Fibroblast of lung (primary cell): ENCODE measurements at regions not wholly inside any gene's neighbourhood (a gene's known extent, or its start where the extent isn't known, plus 50 kb on each side); places are given as distances from the start of the nearest gene placed in this dataset.

Experiments used
- DNase-seq, 2 donors: peaks; one replicate each; pipeline versions ENCODE4 v3.0.0 to v3.0.0-alpha.2; 2010; ENCODE audit warnings: low read depth in 2 of 2
- H2AFZ ChIP-seq: 2 replicates; pipeline ENCODE4 v1.5.1; 2012; ENCODE audit warnings: low read length, control low read depth, inconsistent platforms
- H3K27ac ChIP-seq: 2 replicates; pipeline ENCODE4 v1.5.1; 2011; ENCODE audit warnings: low read length, control low read depth; ENCODE audit not compliant: insufficient read depth
- H3K27me3 ChIP-seq: 2 replicates; pipeline ENCODE4 v1.5.1; 2011; ENCODE audit warnings: mild to moderate bottlenecking, low read length; ENCODE audit not compliant: control insufficient read depth, insufficient read depth
- H3K36me3 ChIP-seq: 2 replicates; pipeline ENCODE4 v1.5.1; 2011; ENCODE audit warnings: low read length; ENCODE audit not compliant: control insufficient read depth, insufficient read depth
- H3K4me1 ChIP-seq: 2 replicates; pipeline ENCODE4 v1.5.1; 2011; ENCODE audit warnings: low read length; ENCODE audit not compliant: control insufficient read depth, insufficient read depth; ENCODE audit errors: extremely low read depth
- H3K4me2 ChIP-seq: 2 replicates; pipeline ENCODE4 v1.5.1; 2011; ENCODE audit warnings: low read length, control low read depth; ENCODE audit not compliant: insufficient read depth; ENCODE audit errors: extremely low read depth
- H3K4me3 ChIP-seq, 4 experiments: fragments of 200-600 bp in 1 of 4; sonication (generic) in 1 of 4; replicated peaks in 1 of 4; 2 replicates each; pipeline ENCODE4 v1.5.1; 2011 to 2016; ENCODE audit warnings: low read length in 4 of 4, low read depth in 3 of 4, mild to moderate bottlenecking in 3 of 4, control low read depth in 2 of 4, inconsistent platforms in 1 of 4, mixed read lengths in 1 of 4; ENCODE audit not compliant: insufficient read depth in 1 of 4; ENCODE audit errors: control extremely low read depth in 1 of 4
- H3K79me2 ChIP-seq: 2 replicates; pipeline ENCODE4 v1.5.1; 2012; ENCODE audit warnings: mild to moderate bottlenecking, low read length, inconsistent platforms; ENCODE audit not compliant: control insufficient read depth, insufficient read depth
- H3K9ac ChIP-seq: 2 replicates; pipeline ENCODE4 v1.5.1; 2011; ENCODE audit warnings: mild to moderate bottlenecking, low read length, control low read depth; ENCODE audit not compliant: insufficient read depth
- H3K9me3 ChIP-seq: 2 replicates; pipeline ENCODE4 v1.5.1; 2012; ENCODE audit warnings: low read depth, low read length; ENCODE audit not compliant: control insufficient read depth, insufficient read depth
- H4K20me1 ChIP-seq: 2 replicates; pipeline ENCODE4 v1.5.1; 2011; ENCODE audit warnings: low read length; ENCODE audit not compliant: control insufficient read depth, insufficient read depth; ENCODE audit errors: extremely low read depth
- CTCF ChIP-seq, 2 donors: IDR thresholded peaks in 1 of 2; conservative IDR thresholded peaks in 1 of 2; 1 replicate in 1 of 2; 2 replicates in 1 of 2; pipeline ENCODE4 v1.5.1; 2011 to 2012; ENCODE audit warnings: low read length in 2 of 2, control low read depth in 1 of 2, inconsistent platforms in 1 of 2, low read depth in 1 of 2, mild to moderate bottlenecking in 1 of 2
- EZH2 ChIP-seq: IDR thresholded peaks from 2 replicates; pipeline ENCODE4 v1.5.1; 2012; ENCODE audit warnings: low read length, control low read depth, mild to moderate bottlenecking; ENCODE audit errors: missing control alignments

- TF ChIP-seq EZH2 (no peak), CTCF (conservative IDR thresholded peaks at IDR 0.05 in 1 of 2, IDR thresholded peaks at IDR 0.05 in 1 of 2; ENCODE audit: low read depth in 1 of 2, low read length in 2 of 2) (no peak)
- no peaks in the 10 kb centered on the region for H3K27me3 ChIP-seq
- H3K4me2 ChIP-seq, result no peak overlapping the region
- H3K4me3 ChIP-seq, result no peak overlapping the region
- no peak overlapping the region for H2AFZ ChIP-seq
- H3K36me3 ChIP-seq, result no peaks in the 10 kb centered on the region
- no peak overlapping the region for H3K27ac ChIP-seq
- no peaks in the 10 kb centered on the region for H3K9me3 ChIP-seq
- H4K20me1 ChIP-seq, result no peaks in the 10 kb centered on the region
- no peak for DNase-seq
- H3K4me1 ChIP-seq, result peaks cover 3% of the 10 kb centered on the region
- no peak overlapping the region for H3K9ac ChIP-seq
- peaks cover 71% of the 10 kb centered on the region for H3K79me2 ChIP-seq
Observed at GRCh38 chr1:198927129-198927528, 288.3 kb downstream of the PTPRC start.

- Histone ChIP-seq H3K27ac (no peak overlapping the region), H3K4me3 (peak overlapping the region in 2 of 4 experiments; percentile 3 to 4), H3K4me1 (peaks cover 3% of the 10 kb centered on the region), H3K27me3 (no peaks in the 10 kb centered on the region), H3K36me3 (no peaks in the 10 kb centered on the region), H3K4me2 (peak overlapping the region; percentile 82), H2AFZ (no peak overlapping the region), H4K20me1 (no peaks in the 10 kb centered on the region), H3K79me2 (peaks cover 74% of the 10 kb centered on the region), H3K9ac (no peak overlapping the region), H3K9me3 (no peaks in the 10 kb centered on the region)
- DNase-seq, result no peak
- TF ChIP-seq EZH2 (no peak), CTCF (conservative IDR thresholded peaks at IDR 0.05 in 1 of 2, IDR thresholded peaks at IDR 0.05 in 1 of 2; ENCODE audit: low read depth in 1 of 2, low read length in 2 of 2) (no peak)
Observed at GRCh38 chr1:198929111-198929604, 290.3 kb downstream of the PTPRC start.

- peak overlapping the region; percentile 45 for H3K27ac ChIP-seq
- peaks cover 3% of the 10 kb centered on the region for H3K4me1 ChIP-seq
- H4K20me1 ChIP-seq, result no peaks in the 10 kb centered on the region
- peak overlapping the region; percentile 82 for H3K4me2 ChIP-seq
- H3K27me3 ChIP-seq, result no peaks in the 10 kb centered on the region
- H2AFZ ChIP-seq, result peak overlapping the region; percentile 49
- DNase-seq, result peak; percentile 58 to 78
- peaks cover 80% of the 10 kb centered on the region for H3K79me2 ChIP-seq
- H3K9ac ChIP-seq, result peak overlapping the region; percentile 20
- H3K9me3 ChIP-seq, result no peaks in the 10 kb centered on the region
- no peaks in the 10 kb centered on the region for H3K36me3 ChIP-seq
- peak overlapping the region; percentile 5 to 52 (median 16) for H3K4me3 ChIP-seq
- TF ChIP-seq EZH2, result no peak
- TF ChIP-seq CTCF (conservative IDR thresholded peaks at IDR 0.05 in 1 of 2, IDR thresholded peaks at IDR 0.05 in 1 of 2; ENCODE audit: low read depth in 1 of 2, low read length in 2 of 2), result no peak
Observed at GRCh38 chr1:198929961-198930599, 291.2 kb downstream of the PTPRC start.
